OCI-LY3 (cell line): ENCODE measurements at regions not wholly inside any gene's neighbourhood (a gene's known extent, or its start where the extent isn't known, plus 50 kb on each side); places are given as distances from the start of the nearest gene placed in this dataset.

Experiments
- CTCF ChIP-seq: fragments of 200-600, 300-600 bp; sonication (generic); IDR thresholded peaks from 2 replicates; pipeline ENCODE4 v1.5.1; 2014; ENCODE audit warnings: antibody characterized with exemption, low read length, low read depth
- EZH2phosphoT487 ChIP-seq: fragments of 200-600 bp; shearing (Covaris generic); IDR thresholded peaks from 2 replicates; pipeline ENCODE4 v1.6.1; 2018; ENCODE audit warnings: antibody characterized with exemption, mixed run types, low read depth

GRCh38 chr9:1495282-1496030 is 445.3 kb downstream of the DMRT2 start:
- TF ChIP-seq EZH2phosphoT487: no peak
- no peak for TF ChIP-seq CTCF
